HG03175 (cell line): ENCODE measurements at regions not wholly inside any gene's neighbourhood (a gene's known extent, or its start where the extent isn't known, plus 50 kb on each side); places are given as distances from the start of the nearest gene placed in this dataset.

Experiments
- ATAC-seq: cut with Tn5 transposase; IDR thresholded peaks from one replicate; pipeline ENCODE4 v1.9.1; 2021; ENCODE audit warnings: mild to moderate bottlenecking, moderate library complexity; ENCODE audit not compliant: unreplicated experiment

DNA sequence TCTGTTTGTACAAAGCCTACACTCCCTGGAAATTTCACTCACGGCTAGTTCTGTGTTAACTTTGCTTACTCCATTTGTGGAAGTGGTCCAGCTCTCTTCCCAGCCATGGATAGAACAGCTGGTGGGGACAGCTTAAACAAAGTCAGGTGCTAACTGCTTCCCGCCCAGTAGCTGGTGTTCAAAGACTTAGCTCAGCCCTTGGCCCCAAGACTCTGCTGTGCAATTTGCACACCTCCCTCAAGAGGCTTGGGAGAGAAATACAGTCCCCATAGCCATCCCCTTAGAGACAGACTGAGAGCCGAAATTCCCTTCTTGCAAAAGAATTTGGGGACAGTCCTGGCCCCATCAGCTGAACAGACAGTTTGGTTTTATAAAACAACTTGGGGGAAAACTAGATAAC lies 73.8 kb upstream of the RAI14 start:
- ATAC-seq: no peak

GRCh38 chr5:34583167-34583566 lies 73.0 kb upstream of the RAI14 start:
- no peak for ATAC-seq

DNA sequence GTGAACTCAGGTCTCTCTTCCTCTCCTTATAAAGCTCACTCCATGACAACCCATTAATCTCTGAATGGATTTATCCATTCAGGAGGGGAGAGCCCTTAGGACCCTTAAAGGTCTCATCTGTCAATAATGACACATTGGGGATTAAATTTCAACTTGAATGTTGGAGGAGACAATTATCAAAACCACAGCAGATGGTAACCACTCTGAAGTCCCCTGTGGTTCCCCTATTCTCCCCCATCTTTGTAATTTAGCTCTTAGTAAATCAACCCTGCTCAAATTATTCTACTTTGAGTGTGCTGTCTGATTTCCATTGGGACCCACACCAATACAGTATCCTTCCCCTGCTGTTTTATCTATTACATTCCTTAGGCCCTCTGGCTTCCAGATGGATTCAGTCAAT lies 72.0 kb upstream of the RAI14 start:
- ATAC-seq: no peak

DNA sequence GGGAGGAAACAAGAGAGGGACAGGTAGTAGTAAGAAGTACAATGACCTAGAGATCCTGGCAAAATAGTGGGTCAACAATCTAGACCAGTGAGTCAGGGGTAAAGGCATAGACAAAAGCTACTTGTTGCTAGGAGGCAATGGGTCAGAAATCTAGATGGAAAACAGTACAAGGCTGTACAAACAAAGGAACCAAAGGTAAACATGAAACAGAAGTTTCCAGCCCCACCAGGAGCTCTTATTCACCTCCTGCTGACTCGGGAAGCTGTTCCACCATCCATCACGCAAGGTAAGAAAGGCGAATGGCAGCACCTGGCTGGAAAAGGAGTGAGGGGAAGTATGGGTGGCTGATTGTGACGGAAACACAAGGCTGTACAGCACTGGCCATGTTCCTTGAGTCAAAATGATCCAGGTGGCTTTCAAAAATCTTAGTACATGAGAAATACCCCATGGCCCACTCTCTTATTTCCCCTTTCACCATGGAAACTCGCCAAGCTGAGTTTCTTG lies 70.5 kb upstream of the RAI14 start:
- ATAC-seq: no peak

GRCh38 chr5:34586117-34586885 lies 69.8 kb upstream of the RAI14 start:
- no peak for ATAC-seq

GRCh38 chr5:34587355-34588241 lies 68.5 kb upstream of the RAI14 start:
- no peak for ATAC-seq

- no peak for ATAC-seq
Observed at GRCh38 chr5:34589832-34590231, 66.3 kb upstream of the RAI14 start.

DNA sequence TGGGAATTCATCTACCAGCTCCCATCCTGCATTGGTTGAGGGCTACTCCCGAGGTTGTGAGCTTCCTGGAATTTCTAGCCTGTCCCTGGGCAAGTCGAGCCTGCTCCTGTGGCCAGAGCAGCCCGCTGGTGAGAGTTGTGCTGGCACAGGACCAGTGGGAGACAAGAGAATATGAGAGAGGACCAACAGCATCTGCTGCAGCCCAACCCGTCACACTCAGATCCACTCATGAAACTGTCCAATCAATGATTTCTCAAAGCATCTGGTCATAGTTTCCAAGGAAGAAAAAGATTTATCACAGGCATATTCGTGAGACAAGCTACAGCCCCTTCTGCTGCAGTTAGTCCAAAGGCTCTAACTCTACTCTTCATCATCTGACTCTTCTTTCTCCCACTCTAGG lies 64.4 kb upstream of the RAI14 start:
- no peak for ATAC-seq

DNA sequence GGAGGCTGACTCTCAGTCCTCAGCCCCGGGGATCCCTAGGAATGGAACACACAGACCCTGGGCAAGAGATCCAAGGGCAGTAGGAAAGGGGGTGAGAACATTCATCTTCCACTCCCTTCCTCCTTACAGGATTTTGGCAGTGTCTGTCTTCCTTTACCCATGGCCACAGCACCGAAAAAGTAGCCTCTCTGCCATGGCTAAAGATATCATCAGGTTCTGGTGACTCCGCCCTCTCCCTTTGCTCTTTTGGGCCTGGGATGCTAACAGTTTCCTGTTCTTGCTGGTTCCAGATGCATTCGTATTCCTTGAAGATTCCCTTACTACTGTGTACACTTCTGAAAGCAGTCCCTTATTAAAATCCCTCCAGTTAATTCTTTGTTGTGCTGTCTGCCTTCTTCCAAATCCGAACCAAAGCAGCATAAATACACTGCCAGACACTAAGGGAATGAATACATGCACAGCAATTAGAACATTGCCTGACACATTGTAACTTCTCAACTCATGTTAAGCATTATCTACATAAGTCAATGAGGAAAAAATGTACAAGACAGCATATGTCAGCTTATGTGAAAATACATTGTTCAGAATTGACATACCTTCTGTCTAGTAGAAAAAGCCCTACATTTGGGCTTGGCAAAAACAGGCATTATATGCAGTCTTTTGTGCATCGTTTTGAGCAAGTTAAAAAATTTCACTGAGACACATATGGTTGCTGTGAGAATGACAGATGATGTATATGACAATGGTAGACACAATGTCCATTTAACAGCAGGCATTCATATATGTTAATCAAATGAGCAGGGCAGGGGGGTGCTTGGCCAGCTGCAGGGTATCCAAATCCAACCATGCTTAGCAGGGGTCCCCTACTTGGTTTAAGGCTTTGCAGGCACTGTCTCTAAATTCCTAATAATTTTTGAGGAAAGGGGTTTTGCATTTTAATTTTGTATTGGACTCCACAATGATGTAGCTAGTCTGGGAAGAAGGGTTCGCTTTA lies 58.8 kb upstream of the RAI14 start:
- ATAC-seq: no peak

DNA sequence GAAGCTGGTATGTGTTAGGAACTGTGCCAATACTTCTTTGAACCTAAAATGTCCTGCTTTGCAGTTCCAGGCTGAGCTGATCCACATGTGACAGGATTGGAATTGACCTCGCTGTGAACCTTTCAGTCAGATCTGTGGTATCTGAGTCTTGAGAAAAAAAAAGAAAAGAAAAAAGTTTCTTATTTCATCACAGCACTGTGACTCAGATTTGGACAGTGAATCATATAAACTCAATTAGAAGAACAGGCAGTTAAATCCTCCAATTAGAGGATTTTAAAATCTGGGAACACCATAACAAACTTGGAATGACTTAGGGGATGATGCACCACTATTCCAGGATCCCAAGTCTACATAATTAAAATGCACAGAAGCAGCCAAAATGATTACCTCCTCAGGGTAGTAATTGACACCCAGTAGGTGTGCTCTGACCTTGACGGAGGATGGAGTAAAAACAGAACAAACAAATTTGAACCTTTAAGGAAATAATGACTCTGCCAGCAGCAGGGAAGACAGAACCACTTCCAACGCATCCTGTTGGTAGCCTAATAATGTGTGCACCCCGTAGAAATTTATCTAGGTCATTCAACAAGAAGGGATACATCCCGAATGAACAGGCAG lies 57.8 kb upstream of the RAI14 start:
- ATAC-seq: no peak

- ATAC-seq: no peak
Observed at GRCh38 chr5:34599471-34600117, 56.5 kb upstream of the RAI14 start.

GRCh38 chr5:34600118-34600493 lies 56.0 kb upstream of the RAI14 start:
- no peak for ATAC-seq

DNA sequence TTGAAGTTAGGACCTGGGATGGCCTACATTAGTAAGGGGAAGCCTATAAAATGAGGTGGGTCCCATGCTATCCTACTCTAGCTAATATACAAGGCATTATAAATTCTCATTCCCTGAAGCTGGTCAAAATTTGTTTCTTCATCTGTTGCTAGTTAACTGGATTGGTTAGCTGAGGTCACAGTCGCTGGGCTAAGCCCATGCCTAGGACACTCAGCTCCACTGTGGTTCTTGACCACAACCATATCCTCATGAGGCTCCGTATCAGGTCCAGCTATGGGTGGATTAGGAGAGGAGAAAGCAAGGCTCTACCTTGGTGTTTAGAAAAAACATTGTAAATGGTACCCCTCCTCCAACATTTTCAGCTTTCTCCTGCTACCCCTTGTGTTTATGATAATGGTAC lies 52.8 kb upstream of the RAI14 start:
- no peak for ATAC-seq

DNA sequence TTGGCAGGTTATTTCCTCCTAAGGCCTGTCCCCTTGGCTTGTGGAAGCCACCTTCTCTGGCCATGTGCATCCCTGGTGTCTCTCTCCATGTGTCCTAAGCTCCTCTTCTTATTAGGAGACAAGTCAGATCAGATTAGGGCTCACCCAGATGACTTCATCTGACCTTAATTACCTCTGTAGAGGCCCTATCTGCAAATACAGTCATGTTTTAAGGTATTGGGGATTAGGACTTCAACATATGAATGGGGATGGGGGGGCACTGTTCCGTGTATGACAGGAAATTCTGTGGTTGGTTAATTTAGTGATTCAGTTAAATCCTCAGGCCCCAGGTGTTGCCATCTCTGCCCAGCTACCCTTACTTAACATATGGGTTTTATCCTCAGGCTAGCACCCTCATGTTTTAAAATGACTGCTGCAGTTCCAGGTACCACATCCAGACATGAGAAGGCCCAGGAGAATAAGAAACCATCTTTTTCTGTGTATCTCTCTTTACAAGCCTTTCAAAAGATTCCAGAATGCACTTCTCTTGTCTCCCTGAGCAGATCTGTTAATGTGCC lies 51.9 kb upstream of the RAI14 start:
- ATAC-seq: no peak

DNA sequence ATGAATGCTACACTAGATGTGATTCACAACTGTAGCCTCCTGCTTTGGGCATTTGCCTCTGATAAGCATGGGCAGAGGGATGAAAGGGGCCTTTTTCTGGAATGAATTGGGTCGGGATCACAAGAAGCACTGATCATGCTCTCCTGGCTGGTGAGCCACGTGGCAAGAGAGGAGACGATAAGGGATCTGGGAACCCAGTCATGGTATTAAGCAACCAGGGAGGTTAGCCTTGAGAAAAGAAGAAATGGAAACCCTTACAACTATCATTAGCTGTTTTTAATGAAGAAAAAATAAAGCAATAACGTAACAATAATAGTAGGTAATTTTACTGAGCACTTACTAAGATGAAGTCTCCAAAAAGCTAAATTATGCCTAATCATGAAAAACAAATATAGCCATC lies 50.0 kb upstream of the RAI14 start:
- ATAC-seq: no peak
